Ureter (tissue), 1 donor: ENCODE measurements at regions not wholly inside any gene's neighbourhood (a gene's known extent, or its start where the extent isn't known, plus 50 kb on each side); places are given as distances from the start of the nearest gene placed in this dataset.
"Not testable (repeated sequence)": the region's sequence is repeated elsewhere in the genome, so short reads cannot be mapped to it uniquely, and the experiment has no call there.

ENCODE experiments used
- DNase-seq: peaks from one replicate; pipeline ENCODE4 v3.0.0-alpha.2; 2020; ENCODE audit warnings: low spot score
- donor health status: DM: yes; HTN: yes; CAD: no.

GRCh38 chr10:80750268-80750667 is 212.6 kb downstream of the SH2D4B start:
- no peak for DNase-seq

- no peak for DNase-seq
Observed at GRCh38 chr10:80751940-80752339, 214.2 kb downstream of the SH2D4B start.

- no peak for DNase-seq
Observed at GRCh38 chr10:80753612-80754011, 215.9 kb downstream of the SH2D4B start.

- DNase-seq: no peak
Observed at GRCh38 chr10:80755893-80756292, 218.2 kb downstream of the SH2D4B start.

GRCh38 chr10:80759693-80760092 is 222.0 kb downstream of the SH2D4B start:
- DNase-seq: no peak

- no peak for DNase-seq
Observed at GRCh38 chr10:80760914-80761371, 223.2 kb downstream of the SH2D4B start.

- DNase-seq: no peak
Observed at GRCh38 chr10:80767963-80768362, 230.3 kb downstream of the SH2D4B start.

- no peak for DNase-seq
Observed at GRCh38 chr10:80769700-80770160, 232.0 kb downstream of the SH2D4B start.

- DNase-seq: no peak
Observed at GRCh38 chr10:80770239-80770638, 232.5 kb downstream of the SH2D4B start.

GRCh38 chr10:80771285-80771684 is 233.6 kb downstream of the SH2D4B start:
- DNase-seq: no peak

GRCh38 chr10:80771902-80772555 is 234.3 kb downstream of the SH2D4B start:
- no peak for DNase-seq

GRCh38 chr10:80772596-80772995 is 234.9 kb downstream of the SH2D4B start:
- no peak for DNase-seq

- no peak for DNase-seq
Observed at GRCh38 chr10:80784695-80785094, 247.0 kb downstream of the SH2D4B start.

GRCh38 chr10:80786322-80786721 is 248.6 kb downstream of the SH2D4B start:
- DNase-seq: no peak

- DNase-seq: no peak
Observed at GRCh38 chr10:80787952-80788351, 250.2 kb downstream of the SH2D4B start.

GRCh38 chr10:80794994-80795393 is 257.3 kb downstream of the SH2D4B start:
- no peak for DNase-seq

GRCh38 chr10:80805343-80806020 is 267.8 kb downstream of the SH2D4B start:
- no peak for DNase-seq

GRCh38 chr10:80814147-80814652 is 276.5 kb downstream of the SH2D4B start:
- no peak for DNase-seq

GRCh38 chr10:80829151-80829550 is 291.4 kb downstream of the SH2D4B start:
- no peak for DNase-seq

GRCh38 chr10:80829562-80829961 is 291.9 kb downstream of the SH2D4B start:
- no peak for DNase-seq

- not testable (repeated sequence) for DNase-seq
Observed at GRCh38 chr10:80832693-80833092, 295.0 kb downstream of the SH2D4B start.

- DNase-seq: no peak
Observed at GRCh38 chr10:80855348-80855971, 317.8 kb downstream of the SH2D4B start.

- DNase-seq: no peak
Observed at GRCh38 chr10:80856186-80856585, 318.5 kb downstream of the SH2D4B start.
